Fibroblast of villous mesenchyme (primary cell): ENCODE measurements at regions not wholly inside any gene's neighbourhood (a gene's known extent, or its start where the extent isn't known, plus 50 kb on each side); places are given as distances from the start of the nearest gene placed in this dataset.

Source experiments
- DNase-seq: peaks from one replicate; pipeline ENCODE4 v3.0.0-alpha.2; 2010; ENCODE audit warnings: low read depth
- H3K4me3 ChIP-seq: 2 replicates; pipeline ENCODE4 v1.5.1; 2011; ENCODE audit warnings: low read depth, mild to moderate bottlenecking, low read length
- TF ChIP-seq, protein P1 (sequence below): IDR thresholded peaks from 2 replicates; pipeline ENCODE4 v1.5.1; 2012; ENCODE audit warnings: low read depth, mild to moderate bottlenecking, low read length; ENCODE audit not compliant: insufficient read depth

DNA sequence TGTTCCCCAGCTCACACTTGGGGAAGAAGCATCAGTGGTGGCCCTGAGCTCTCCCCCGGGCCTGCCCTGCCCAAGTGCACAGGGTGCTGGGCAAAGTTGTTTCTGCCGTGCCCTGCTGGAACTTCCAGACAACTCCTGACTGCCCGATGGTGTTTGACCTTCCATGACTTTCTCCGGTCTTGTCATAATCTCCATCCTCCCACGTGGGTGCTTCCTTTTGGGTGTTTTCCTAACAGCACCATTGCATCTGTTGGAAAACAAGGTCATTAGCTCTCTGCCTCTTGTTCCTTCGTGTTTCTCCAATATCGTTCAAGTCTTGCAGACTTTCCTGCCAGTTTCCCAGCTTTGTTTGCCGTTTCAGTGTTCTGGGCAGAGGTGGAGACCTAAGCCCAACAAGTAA, 68.7 kb upstream of the TIAM2 start:
- H3K4me3 ChIP-seq = no peak overlapping the region
- TF ChIP-seq, protein P1, sequence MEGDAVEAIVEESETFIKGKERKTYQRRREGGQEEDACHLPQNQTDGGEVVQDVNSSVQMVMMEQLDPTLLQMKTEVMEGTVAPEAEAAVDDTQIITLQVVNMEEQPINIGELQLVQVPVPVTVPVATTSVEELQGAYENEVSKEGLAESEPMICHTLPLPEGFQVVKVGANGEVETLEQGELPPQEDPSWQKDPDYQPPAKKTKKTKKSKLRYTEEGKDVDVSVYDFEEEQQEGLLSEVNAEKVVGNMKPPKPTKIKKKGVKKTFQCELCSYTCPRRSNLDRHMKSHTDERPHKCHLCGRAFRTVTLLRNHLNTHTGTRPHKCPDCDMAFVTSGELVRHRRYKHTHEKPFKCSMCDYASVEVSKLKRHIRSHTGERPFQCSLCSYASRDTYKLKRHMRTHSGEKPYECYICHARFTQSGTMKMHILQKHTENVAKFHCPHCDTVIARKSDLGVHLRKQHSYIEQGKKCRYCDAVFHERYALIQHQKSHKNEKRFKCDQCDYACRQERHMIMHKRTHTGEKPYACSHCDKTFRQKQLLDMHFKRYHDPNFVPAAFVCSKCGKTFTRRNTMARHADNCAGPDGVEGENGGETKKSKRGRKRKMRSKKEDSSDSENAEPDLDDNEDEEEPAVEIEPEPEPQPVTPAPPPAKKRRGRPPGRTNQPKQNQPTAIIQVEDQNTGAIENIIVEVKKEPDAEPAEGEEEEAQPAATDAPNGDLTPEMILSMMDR = no peak
- DNase-seq = no peak

DNA sequence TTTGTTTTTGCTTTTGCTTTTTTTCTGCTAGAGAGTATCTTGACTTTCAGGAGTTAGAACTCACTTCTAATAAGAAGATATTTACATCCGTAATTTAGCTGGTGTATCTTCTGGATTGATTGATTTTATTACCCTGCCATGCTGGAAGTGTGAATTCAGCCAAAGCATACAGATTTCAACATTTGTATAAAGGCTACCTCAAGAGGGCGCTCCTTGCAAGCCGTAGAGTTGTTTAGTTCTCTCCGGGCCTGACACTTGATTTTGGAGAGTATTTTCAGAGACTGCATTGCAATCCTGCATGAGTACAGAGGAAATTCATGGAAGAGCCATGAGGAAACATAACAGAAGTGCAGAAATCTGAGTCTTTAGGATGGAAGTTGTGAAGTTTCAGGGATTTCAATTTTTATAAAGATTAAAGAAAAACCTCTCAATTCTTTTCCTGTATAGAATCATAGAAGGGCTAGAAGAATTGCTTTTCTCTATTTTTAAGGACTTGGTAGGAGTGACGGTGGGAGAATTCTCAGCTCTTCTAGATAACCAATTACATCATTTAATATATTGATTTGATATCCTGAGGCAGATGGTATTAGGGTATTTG, 66.7 kb upstream of the TIAM2 start:
- no peak overlapping the region for H3K4me3 ChIP-seq
- TF ChIP-seq, protein P1 = peak; percentile 77
- peak; percentile 78 for DNase-seq

DNA sequence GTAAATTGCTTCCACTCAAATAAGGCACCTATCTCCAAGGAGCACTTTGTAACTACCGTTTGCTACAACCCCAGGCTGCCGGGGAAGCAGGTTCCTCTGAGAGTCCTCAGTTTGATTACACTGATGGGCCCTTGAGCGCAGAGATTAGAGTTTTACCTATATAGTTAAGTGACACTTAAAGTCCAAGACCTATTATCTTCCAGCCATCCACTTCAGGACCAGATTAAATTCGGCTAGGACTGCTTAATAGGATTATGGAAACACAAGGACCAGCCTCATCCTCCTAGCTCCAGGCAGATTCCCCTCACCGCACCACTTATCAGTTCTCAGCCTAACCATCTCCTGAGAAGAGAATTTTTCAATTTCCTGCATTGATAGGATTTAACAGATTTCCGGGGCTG, 64.7 kb upstream of the TIAM2 start:
- no peak for DNase-seq
- H3K4me3 ChIP-seq = no peak overlapping the region
- TF ChIP-seq, protein P1 = no peak

DNA sequence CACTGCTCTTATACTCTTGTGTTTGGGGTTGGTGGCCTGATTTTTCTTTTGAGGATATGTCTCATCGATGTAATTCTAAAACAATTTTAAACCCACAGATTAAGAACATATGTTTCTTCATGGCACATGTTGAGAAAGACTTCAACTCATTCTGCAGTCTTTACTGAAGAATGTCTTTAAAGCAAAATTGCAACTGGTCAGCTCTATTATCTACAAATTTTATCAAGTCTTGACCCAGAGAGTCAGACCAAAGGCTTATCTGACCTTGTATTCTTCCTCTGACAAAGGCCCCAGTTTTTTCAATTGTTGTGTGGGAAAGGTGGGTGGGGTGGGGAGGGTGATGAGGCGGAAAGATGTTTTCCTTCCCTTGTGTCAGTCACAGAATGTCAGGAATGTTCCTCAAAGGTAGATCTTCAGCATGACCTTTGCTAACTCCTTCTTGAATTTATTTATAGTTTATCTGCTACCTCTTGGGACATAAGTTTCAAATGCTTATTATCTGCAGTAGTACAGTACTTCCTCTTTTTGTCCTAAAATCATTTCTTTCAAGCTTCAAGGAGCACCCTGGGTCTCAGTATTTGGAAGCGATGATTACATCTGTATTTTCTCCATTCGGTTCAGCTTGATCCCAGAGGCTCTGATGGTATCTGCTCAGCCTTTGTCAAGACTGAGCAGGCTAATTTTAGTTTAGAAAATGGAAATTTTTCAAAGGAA, 63.2 kb upstream of the TIAM2 start:
- H3K4me3 ChIP-seq = no peak overlapping the region
- TF ChIP-seq, protein P1 = no peak
- peak; percentile 83 for DNase-seq

DNA sequence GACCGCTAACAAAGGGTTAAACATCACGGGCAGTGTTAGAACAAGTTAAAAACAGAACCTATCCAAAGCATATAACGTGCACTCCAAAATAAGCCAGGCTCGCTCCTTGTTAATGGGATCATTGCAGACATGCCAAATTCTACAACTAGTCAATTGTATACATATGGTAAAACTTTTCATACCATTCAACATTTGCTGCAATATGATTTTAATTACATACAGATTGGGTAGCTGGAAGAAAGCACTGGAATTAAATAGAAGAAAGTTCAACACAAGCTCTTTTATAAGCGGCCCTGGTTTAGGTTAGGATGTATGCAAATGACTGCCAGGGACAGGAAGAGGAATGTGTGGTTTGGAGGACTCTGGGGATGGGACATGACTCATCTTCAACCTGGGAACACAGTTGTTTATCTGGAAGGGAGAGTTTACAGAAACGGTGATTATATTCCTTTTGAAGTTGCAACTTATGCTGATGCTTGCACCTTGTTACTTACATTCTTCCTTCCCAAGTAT, 62.5 kb upstream of the TIAM2 start:
- TF ChIP-seq, protein P1 = no peak
- peak overlapping the region; percentile 22 for H3K4me3 ChIP-seq
- DNase-seq = peak; percentile 89

DNA sequence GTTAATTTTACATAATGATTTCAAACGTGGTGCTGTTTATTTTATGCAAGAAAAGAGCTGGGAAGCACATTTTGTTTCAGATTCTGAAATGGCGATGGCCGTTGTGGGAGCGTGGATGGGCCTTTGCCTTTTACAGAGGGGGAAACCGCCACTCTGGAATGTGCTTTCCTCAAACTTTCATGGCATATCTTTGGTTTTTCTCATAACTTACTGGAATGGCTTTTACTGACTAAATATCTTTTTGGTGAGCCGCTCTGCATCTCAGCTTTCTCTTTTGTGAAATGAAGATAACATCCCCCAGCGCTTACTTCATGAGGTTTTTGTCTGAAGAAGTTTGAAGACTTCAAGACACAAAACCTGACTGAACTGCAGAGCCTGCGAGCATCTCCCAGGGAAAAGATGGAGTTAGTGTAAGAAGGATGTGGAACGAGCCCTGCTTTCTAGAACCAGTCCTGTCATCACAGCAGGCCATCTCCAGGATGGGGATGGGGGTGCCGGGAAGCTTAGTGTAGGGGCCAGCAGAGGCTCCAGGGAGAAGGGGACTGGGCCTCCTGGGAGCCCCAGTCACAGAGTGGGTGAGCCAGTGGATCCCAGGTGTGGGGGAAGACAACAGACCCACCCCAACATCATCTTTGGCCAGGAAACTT, 61.8 kb upstream of the TIAM2 start:
- H3K4me3 ChIP-seq = peak overlapping the region; percentile 22
- TF ChIP-seq, protein P1 = no peak
- peak; percentile 78 for DNase-seq
